BLaER1 (cell line): ENCODE measurements at regions not wholly inside any gene's neighbourhood (a gene's known extent, or its start where the extent isn't known, plus 50 kb on each side); places are given as distances from the start of the nearest gene placed in this dataset.

Experiments used
- H3K27ac ChIP-seq: shearing (Covaris generic); formaldehyde crosslinking; 2 replicates; pipeline ENCODE4 v1.8.1; 2022
- H3K27me3 ChIP-seq: shearing (Covaris generic); formaldehyde crosslinking; 2 replicates; pipeline ENCODE4 v1.8.1; 2022
- H3K36me3 ChIP-seq: shearing (Covaris generic); formaldehyde crosslinking; 2 replicates; pipeline ENCODE4 v1.8.1; 2022
- H3K4me1 ChIP-seq: shearing (Covaris generic); formaldehyde crosslinking; 2 replicates; pipeline ENCODE4 v1.8.1; 2022
- H3K4me2 ChIP-seq: shearing (Covaris generic); formaldehyde crosslinking; 2 replicates; pipeline ENCODE4 v1.8.1; 2022
- H3K4me3 ChIP-seq: shearing (Covaris generic); formaldehyde crosslinking; 2 replicates; pipeline ENCODE4 v1.8.1; 2022
- H3K9ac ChIP-seq: shearing (Covaris generic); formaldehyde crosslinking; 2 replicates; pipeline ENCODE4 v1.8.1; 2022
- H3K9me3 ChIP-seq: shearing (Covaris generic); formaldehyde crosslinking; 2 replicates; pipeline ENCODE4 v1.8.1; 2022
- H4K20me1 ChIP-seq: shearing (Covaris generic); formaldehyde crosslinking; 2 replicates; pipeline ENCODE4 v1.8.1; 2022
- Cebpa-rat ChIP-seq: shearing (Covaris generic); IDR thresholded peaks from 2 replicates; pipeline ENCODE4 v1.8.1; 2022

DNA sequence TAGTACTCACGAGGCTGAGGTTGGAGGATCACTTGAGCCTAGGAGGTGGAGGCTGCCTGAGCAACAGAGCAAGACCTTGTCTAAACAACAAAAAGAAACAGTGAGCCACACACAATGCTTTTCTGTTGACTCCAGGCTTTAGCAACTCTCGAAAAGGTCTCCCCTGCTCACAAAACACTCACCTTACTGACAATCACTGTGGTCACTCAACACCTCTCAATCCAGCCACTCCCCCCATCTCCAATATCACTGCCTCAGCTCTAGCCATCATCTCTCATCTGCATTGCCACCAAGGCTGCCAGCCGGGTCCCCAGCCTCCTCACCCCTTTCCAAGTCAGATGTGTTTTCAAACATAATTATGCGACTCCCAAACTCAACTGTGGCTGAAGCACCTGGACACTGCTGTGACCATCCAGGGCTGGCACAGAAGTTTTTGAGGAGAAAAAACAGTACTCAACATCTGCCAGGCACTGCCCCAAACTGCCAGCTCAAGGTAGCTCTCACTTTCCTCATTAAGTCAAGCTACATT is 218.0 kb upstream of the ARID1B start:
- Histone ChIP-seq H3K9ac (no peak overlapping the region), H3K36me3 (no peaks in the 10 kb centered on the region), H3K9me3 (peaks cover 12% of the 10 kb centered on the region), H3K4me2 (no peak overlapping the region), H3K4me1 (peaks cover 15% of the 10 kb centered on the region), H3K27ac (no peak overlapping the region), H3K4me3 (no peak overlapping the region), H4K20me1 (no peaks in the 10 kb centered on the region), H3K27me3 (no peaks in the 10 kb centered on the region)
- no peak for TF ChIP-seq Cebpa-rat

- H4K20me1 ChIP-seq = no peaks in the 10 kb centered on the region
- no peaks in the 10 kb centered on the region for H3K27me3 ChIP-seq
- no peaks in the 10 kb centered on the region for H3K36me3 ChIP-seq
- TF ChIP-seq Cebpa-rat = no peak
- no peak overlapping the region for H3K9ac ChIP-seq
- H3K4me3 ChIP-seq = no peak overlapping the region
- H3K9me3 ChIP-seq = peaks cover 12% of the 10 kb centered on the region
- H3K27ac ChIP-seq = no peak overlapping the region
- peaks cover 15% of the 10 kb centered on the region for H3K4me1 ChIP-seq
- H3K4me2 ChIP-seq = peak overlapping the region; percentile 61
Observed at GRCh38 chr6:156557911-156558259, 219.3 kb upstream of the ARID1B start.

GRCh38 chr6:156557251-156557910 is 219.8 kb upstream of the ARID1B start:
- Histone ChIP-seq H3K9ac (0 out of 2 replicates have a peak overlapping the region, but pooled peaks have one; percentile 15), H3K4me3 (no peak overlapping the region), H3K4me2 (peak overlapping the region; percentile 61), H4K20me1 (no peaks in the 10 kb centered on the region), H3K9me3 (peaks cover 12% of the 10 kb centered on the region), H3K4me1 (peaks cover 15% of the 10 kb centered on the region), H3K27ac (no peak overlapping the region), H3K36me3 (no peaks in the 10 kb centered on the region), H3K27me3 (no peaks in the 10 kb centered on the region)
- no peak for TF ChIP-seq Cebpa-rat

DNA sequence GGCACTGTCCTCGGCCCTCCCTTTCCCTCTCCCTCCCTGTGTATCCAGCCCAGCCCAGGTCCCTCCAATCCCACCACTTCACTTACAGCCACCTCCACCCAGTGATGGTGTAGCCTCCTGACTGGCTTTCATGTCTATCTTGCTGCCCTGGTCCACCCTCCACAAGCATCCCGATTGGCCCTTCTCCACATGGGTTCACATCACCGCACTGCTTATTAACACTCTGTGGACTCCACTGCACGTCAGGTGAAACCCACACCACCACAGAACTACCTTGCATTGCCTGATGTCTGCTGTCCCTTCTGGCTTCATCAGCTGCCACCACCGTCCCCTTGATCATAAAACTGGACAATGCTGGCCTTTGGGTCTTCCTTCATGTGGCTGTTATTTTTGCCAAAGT is 220.4 kb upstream of the ARID1B start:
- Histone ChIP-seq H4K20me1 (no peaks in the 10 kb centered on the region), H3K4me2 (peak overlapping the region; percentile 61), H3K9ac (no peak overlapping the region), H3K4me3 (no peak overlapping the region), H3K9me3 (peaks cover 10% of the 10 kb centered on the region), H3K27me3 (no peaks in the 10 kb centered on the region), H3K36me3 (no peaks in the 10 kb centered on the region), H3K27ac (no peak overlapping the region), H3K4me1 (peaks cover 15% of the 10 kb centered on the region)
- TF ChIP-seq Cebpa-rat = no peak

GRCh38 chr6:156555116-156555515 is 222.1 kb upstream of the ARID1B start:
- Histone ChIP-seq H4K20me1 (no peaks in the 10 kb centered on the region), H3K27ac (no peak overlapping the region), H3K4me2 (no peak overlapping the region), H3K9me3 (no peaks in the 10 kb centered on the region; the same call in 1 of the 2 replicates), H3K4me1 (peaks cover 15% of the 10 kb centered on the region), H3K27me3 (peaks cover 9% of the 10 kb centered on the region), H3K4me3 (no peak overlapping the region), H3K9ac (no peak overlapping the region), H3K36me3 (no peaks in the 10 kb centered on the region)
- TF ChIP-seq Cebpa-rat = no peak

- Histone ChIP-seq H3K4me2 (no peak overlapping the region), H3K4me3 (no peak overlapping the region)
- TF ChIP-seq Cebpa-rat = no peak
Observed at GRCh38 chr6:156554160-156554559, 223.0 kb upstream of the ARID1B start.

GRCh38 chr6:156552849-156553248 is 224.3 kb upstream of the ARID1B start:
- Histone ChIP-seq H3K4me3 (no peak overlapping the region), H4K20me1 (no peaks in the 10 kb centered on the region), H3K27me3 (peaks cover 9% of the 10 kb centered on the region), H3K9ac (no peak overlapping the region), H3K4me1 (peaks cover 15% of the 10 kb centered on the region), H3K36me3 (no peaks in the 10 kb centered on the region), H3K27ac (no peak overlapping the region), H3K4me2 (no peak overlapping the region), H3K9me3 (no peaks in the 10 kb centered on the region)
- no peak for TF ChIP-seq Cebpa-rat

More at GRCh38 chr6:156554160-156554559, 223.0 kb upstream of the ARID1B start:
- H4K20me1 ChIP-seq = no peaks in the 10 kb centered on the region
- H3K27ac ChIP-seq = no peak overlapping the region
- peaks cover 15% of the 10 kb centered on the region for H3K4me1 ChIP-seq
- no peak overlapping the region for H3K9ac ChIP-seq
- no peaks in the 10 kb centered on the region for H3K9me3 ChIP-seq
- no peaks in the 10 kb centered on the region for H3K36me3 ChIP-seq
- peaks cover 9% of the 10 kb centered on the region for H3K27me3 ChIP-seq

GRCh38 chr6:156550949-156551348 is 226.2 kb upstream of the ARID1B start:
- Histone ChIP-seq H3K4me3 (no peak overlapping the region), H4K20me1 (no peaks in the 10 kb centered on the region), H3K36me3 (no peaks in the 10 kb centered on the region), H3K9ac (no peak overlapping the region), H3K27ac (no peak overlapping the region), H3K9me3 (no peaks in the 10 kb centered on the region), H3K4me2 (no peak overlapping the region), H3K4me1 (no peaks in the 10 kb centered on the region), H3K27me3 (peaks cover 15% of the 10 kb centered on the region)
- no peak for TF ChIP-seq Cebpa-rat

GRCh38 chr6:156545931-156546330 is 231.2 kb upstream of the ARID1B start:
- Histone ChIP-seq H3K27ac (no peak overlapping the region), H3K4me2 (no peak overlapping the region), H3K4me3 (no peak overlapping the region), H3K9me3 (no peaks in the 10 kb centered on the region), H3K9ac (no peak overlapping the region), H3K36me3 (no peaks in the 10 kb centered on the region), H3K27me3 (peaks cover 20% of the 10 kb centered on the region), H3K4me1 (no peaks in the 10 kb centered on the region), H4K20me1 (no peaks in the 10 kb centered on the region)
- no peak for TF ChIP-seq Cebpa-rat

DNA sequence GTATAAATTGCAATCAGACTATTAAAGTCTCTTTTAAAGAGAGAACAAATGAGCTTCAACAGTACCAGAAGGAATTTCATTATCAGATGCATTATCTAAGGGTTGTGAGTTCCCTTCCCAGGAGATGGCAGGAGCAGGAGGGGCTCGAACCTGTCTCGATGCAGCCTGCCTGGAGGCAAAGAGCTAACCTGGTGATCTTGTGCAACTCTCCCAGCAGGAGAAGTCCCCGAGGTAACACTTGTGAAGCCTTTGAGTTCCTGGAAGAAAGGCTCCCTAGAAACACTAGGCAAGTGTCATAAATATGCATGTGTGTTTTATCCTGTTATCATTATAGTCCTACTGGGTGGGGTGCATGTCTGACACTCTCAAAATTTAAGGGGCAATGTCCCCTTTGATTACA is 232.2 kb upstream of the ARID1B start:
- Histone ChIP-seq H3K4me3 (no peak overlapping the region), H3K4me2 (no peak overlapping the region), H3K9me3 (no peaks in the 10 kb centered on the region), H3K9ac (no peak overlapping the region), H3K36me3 (no peaks in the 10 kb centered on the region), H4K20me1 (no peaks in the 10 kb centered on the region), H3K27ac (no peak overlapping the region), H3K27me3 (peaks cover 12% of the 10 kb centered on the region), H3K4me1 (no peaks in the 10 kb centered on the region)
- no peak for TF ChIP-seq Cebpa-rat
